RWPE1 (cell line): ENCODE measurements at regions not wholly inside any gene's neighbourhood (a gene's known extent, or its start where the extent isn't known, plus 50 kb on each side); places are given as distances from the start of the nearest gene placed in this dataset.

Source experiments
- CTCF ChIA-PET: fragments of 350-600 bp; sonication (Branson Sonifier 250); formaldehyde crosslinking; extraction: SDS; loops from one replicate; lab custom pipeline; 2021; lab: Yijun Ruan, JAX
- POLR2A ChIA-PET: fragments of 400-600 bp; formaldehyde crosslinking; extraction: SDS; loops from one replicate; lab custom pipeline; 2020; ENCODE audit warnings: antibody characterized with exemption; ENCODE audit not compliant: low non-redundant PET; lab: Yijun Ruan, JAX
- DNase-seq: peaks from one replicate; pipeline ENCODE4 v3.0.0; 2012; ENCODE audit warnings: low spot score
- H3K27ac ChIP-seq: fragments of 450-650 bp; 2 replicates; pipeline ENCODE4 v1.5.1; 2017
- CTCF ChIP-seq: fragments of 450-650 bp; conservative IDR thresholded peaks from 2 replicates; pipeline ENCODE4 v1.5.1; 2017; ENCODE audit warnings: low read depth, mild to moderate bottlenecking

DNA sequence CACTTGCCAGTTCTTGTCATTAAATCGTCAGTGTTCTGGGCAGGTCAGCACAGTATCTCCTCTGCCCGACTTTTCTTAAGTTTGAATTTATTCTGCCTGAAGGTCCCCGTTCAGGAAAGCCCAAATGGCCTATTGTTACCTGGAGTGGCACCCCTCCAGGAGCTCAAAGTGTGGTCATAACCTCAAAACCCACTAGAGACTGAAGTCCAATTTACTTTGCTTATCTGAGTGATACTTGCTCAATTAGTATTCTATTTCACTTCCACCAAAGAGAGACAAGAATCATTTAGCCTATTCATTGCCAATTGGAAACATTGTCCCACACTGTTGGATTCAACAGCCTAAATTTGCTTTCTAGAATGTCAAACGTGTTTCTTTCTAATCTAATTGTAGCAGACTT is 375.3 kb downstream of the LNPK start:
- POLR2A ChIA-PET = no interaction called here
- DNase-seq = no peak
- CTCF ChIA-PET = interaction anchor here (0.6 kb wide), 1 partner anchor 82 kb away, joined by 3 read pairs; no protein-coding TSS in a partner anchor
- no peak overlapping the region for H3K27ac ChIP-seq
- TF ChIP-seq CTCF = no peak

- ChIA-PET CTCF (no interaction called here), POLR2A (no interaction called here)
- DNase-seq = no peak
- H3K27ac ChIP-seq = no peak overlapping the region
- no peak for TF ChIP-seq CTCF
Observed at GRCh38 chr2:175624785-175625184, 377.3 kb downstream of the LNPK start.

GRCh38 chr2:175624211-175624761 is 377.8 kb downstream of the LNPK start:
- TF ChIP-seq CTCF = no peak
- CTCF ChIA-PET = no interaction called here
- no peak for DNase-seq
- POLR2A ChIA-PET = no interaction called here
- no peak overlapping the region for H3K27ac ChIP-seq

GRCh38 chr2:175621821-175622220 is 380.2 kb downstream of the LNPK start:
- POLR2A ChIA-PET = no interaction called here
- TF ChIP-seq CTCF = no peak
- H3K27ac ChIP-seq = no peak overlapping the region
- DNase-seq = no peak
- CTCF ChIA-PET = no interaction called here

DNA sequence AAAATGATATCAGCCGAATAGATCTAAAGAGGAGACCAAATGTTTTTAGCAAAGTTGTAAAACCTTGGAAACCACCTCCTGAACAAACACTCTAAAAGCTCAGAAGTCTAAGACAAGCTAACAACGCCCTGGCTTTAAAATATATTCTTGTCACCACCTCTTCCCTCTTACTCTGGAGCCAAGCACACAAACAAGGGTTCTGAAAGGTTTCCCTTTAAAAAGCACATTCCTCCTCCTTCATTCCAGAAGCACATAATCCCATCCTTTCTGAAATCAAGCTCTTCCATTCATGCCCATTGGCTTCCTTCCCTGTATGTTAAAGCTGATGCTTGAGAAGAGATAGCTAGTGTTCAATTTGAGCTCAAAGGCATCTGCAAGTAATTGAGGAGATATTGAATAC is 382.0 kb downstream of the LNPK start:
- no peak for TF ChIP-seq CTCF
- CTCF ChIA-PET = no interaction called here
- DNase-seq = no peak
- H3K27ac ChIP-seq = no peak overlapping the region
- POLR2A ChIA-PET = no interaction called here

DNA sequence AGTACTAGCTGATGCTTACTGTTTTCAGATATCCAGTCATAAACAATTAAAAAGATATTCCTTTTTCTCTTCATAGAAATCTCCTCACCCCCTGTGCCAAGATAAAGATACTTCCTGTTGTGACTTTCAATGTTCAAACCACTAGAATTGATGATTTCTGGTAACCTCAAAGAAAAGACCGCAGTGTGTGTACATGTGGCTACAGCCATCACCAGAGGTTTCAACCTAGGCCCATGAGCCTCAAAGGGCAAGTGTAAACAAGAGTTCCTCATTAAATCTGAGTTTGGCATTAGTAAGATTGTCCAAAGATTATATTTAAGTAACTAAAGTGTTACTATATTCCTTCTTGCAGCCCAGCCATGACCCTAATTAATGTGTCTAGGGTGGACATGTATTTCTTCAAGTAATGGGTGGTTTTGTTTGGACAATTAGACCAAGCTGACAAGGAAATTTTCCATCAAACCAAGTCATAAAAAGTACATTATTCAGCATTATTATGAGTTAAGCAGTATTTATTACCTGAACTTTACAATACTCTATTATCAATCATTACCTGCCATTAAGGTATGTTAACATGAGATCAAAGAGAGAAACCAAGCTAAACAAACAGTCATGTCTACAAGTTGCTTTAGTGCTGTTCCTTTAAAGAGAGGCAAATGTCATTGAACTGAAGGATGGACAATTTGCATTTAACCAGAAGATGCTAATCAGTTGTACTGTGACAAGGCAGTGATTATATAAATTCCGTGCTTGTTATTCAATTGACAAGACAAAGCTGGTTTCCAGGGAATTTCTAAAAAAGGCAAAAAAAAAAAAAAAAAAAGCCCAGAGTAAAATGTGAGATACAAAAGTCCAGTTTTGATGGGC is 382.7 kb downstream of the LNPK start:
- DNase-seq = no peak
- ChIA-PET POLR2A (no interaction called here), CTCF (interaction anchor here (0.7 kb wide), 1 partner anchor 366 kb away, joined by 7 read pairs; no protein-coding TSS in a partner anchor)
- no peak overlapping the region for H3K27ac ChIP-seq
- no peak for TF ChIP-seq CTCF
